Skeletal muscle tissue (tissue), 3 donors: ENCODE measurements at regions not wholly inside any gene's neighbourhood (a gene's known extent, or its start where the extent isn't known, plus 50 kb on each side); places are given as distances from the start of the nearest gene placed in this dataset.

ENCODE experiments used
- H3K27ac ChIP-seq: one replicate; pipeline ENCODE4 v1.7.0; 2013; ENCODE audit warnings: mild to moderate bottlenecking, low read depth, low read length, inconsistent platforms
- H3K27me3 ChIP-seq, 3 donors: one replicate each; pipeline ENCODE4 v1.7.0; 2013; ENCODE audit warnings: low read length in 3 of 3; ENCODE audit not compliant: control insufficient read depth in 3 of 3, insufficient read depth in 3 of 3
- H3K36me3 ChIP-seq, 3 donors: one replicate each; pipeline ENCODE4 v1.7.0; 2013; ENCODE audit warnings: low read length in 3 of 3; ENCODE audit not compliant: control insufficient read depth in 3 of 3, insufficient read depth in 3 of 3
- H3K4me1 ChIP-seq, 3 donors: one replicate each; pipeline ENCODE4 v1.7.0; 2013; ENCODE audit warnings: low read length in 3 of 3, mild to moderate bottlenecking in 3 of 3; ENCODE audit not compliant: control insufficient read depth in 3 of 3, insufficient read depth in 3 of 3
- H3K4me3 ChIP-seq, 3 donors: one replicate each; pipeline ENCODE4 v1.7.0; 2013; ENCODE audit warnings: low read length in 3 of 3
- H3K9ac ChIP-seq, 3 donors: one replicate each; pipeline ENCODE4 v1.7.0; 2013; ENCODE audit warnings: low read length in 3 of 3, mild to moderate bottlenecking in 3 of 3, moderate library complexity in 2 of 3, low read depth in 1 of 3
- H3K9me3 ChIP-seq, 3 donors: one replicate each; pipeline ENCODE4 v1.7.0; 2013; ENCODE audit warnings: low read length in 3 of 3; ENCODE audit not compliant: control insufficient read depth in 3 of 3
- donor health status: Osteomylitis.

DNA sequence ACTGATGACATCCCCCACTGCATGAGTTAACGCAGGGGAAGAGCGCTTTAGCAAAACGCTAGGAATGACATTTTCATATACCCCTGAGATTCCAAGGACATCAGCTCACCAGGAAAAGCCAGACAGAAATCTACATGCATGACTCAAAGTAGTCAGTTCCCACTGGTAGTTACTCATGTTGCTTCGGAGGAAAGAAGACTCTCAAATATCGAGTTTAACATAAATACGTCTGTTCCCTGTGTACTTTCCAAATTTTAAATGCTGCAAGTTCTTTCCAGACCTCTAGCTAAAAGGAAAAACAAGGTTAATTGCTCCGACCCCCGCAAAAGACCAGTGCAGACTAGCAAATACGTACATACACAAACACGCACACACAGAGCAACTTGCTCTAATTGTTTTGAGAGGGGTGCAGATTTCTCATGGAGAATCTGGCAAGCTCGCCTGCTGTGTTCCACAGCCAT is 115.4 kb upstream of the PRICKLE2 start:
- no peaks in the 10 kb centered on the region for H3K9me3 ChIP-seq
- H3K4me1 ChIP-seq: peaks cover 0 to 9% (median 4%) of the 10 kb centered on the region in 3 donors
- H3K4me3 ChIP-seq: no peak overlapping the region
- H3K36me3 ChIP-seq: no peaks in the 10 kb centered on the region
- H3K27ac ChIP-seq: peak overlapping the region; percentile 47
- H3K27me3 ChIP-seq: no peaks in the 10 kb centered on the region
- H3K9ac ChIP-seq: no peak overlapping the region

DNA sequence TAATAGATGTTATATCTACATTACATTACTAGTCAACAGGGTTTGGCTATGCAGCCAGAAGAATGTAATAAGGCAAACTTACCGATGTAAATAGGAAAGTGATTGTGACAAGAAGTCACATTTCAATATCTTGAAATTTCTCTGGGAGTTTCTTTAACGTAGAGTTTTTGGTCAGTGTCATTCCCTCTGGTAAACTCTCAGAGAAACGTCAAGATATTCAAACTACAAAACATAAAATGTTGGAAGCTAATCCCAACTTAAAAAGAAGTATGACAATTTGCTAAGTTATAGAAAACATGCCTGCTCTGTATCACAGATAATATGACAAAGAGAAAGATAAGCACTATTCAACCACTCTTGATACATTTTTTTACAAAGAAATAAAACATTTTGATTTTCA is 111.2 kb upstream of the PRICKLE2 start:
- Histone ChIP-seq H3K9ac (no peak overlapping the region), H3K9me3 (no peaks in the 10 kb centered on the region)

DNA sequence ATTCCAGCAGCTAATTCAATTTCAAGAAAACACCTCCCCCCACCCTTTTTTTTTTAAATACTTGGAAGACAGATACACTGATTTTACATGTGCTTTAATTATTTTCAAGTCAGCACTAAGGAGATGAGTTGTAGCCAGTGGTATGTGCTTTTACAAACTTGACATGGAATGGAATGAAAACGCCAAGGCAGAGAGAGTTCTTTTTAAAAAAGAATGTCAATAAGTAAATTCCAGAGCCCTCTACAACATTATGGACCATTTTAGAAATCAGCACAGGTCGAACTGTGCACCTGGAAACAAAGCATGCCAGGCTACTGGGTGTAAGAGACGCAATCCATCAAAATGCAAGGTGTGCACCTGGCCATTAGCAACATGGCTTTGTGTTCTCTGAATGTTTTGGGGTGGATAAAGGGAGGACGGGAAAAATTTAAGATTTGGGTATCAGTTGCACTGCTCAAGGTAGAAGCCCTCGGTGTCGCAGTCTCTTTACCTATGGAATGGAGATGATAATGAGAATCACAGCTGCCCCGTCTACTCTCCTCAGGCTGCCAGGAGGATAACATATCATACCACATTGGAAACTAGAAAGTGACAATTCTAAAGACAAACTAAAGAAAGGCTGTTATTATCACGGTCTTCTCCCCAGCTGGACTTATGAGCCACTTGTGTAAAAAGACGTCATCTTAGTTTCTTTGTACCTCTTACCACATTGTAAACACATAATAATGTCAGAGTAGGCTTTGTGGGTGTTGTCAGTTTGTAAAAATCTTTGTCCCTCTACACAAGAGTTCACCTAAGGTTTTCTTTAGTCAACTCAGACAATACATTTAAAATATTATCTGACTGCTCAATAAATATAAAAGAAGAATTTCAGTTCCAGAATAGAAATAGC is 107.4 kb upstream of the PRICKLE2 start:
- Histone ChIP-seq H3K27me3 (no peaks in the 10 kb centered on the region), H3K4me1 (no peaks in the 10 kb centered on the region), H3K4me3 (no peak overlapping the region), H3K27ac (no peak overlapping the region), H3K9ac (no peak overlapping the region), H3K36me3 (no peaks in the 10 kb centered on the region), H3K9me3 (no peaks in the 10 kb centered on the region)

More for the DNA sequence above, 111.2 kb upstream of the PRICKLE2 start:
- no peaks in the 10 kb centered on the region for H3K27me3 ChIP-seq
- H3K4me1 ChIP-seq: peaks cover 0 to 4% (median 0%) of the 10 kb centered on the region in 3 donors
- H3K36me3 ChIP-seq: no peaks in the 10 kb centered on the region
- H3K4me3 ChIP-seq: no peak overlapping the region
- no peak overlapping the region for H3K27ac ChIP-seq

DNA sequence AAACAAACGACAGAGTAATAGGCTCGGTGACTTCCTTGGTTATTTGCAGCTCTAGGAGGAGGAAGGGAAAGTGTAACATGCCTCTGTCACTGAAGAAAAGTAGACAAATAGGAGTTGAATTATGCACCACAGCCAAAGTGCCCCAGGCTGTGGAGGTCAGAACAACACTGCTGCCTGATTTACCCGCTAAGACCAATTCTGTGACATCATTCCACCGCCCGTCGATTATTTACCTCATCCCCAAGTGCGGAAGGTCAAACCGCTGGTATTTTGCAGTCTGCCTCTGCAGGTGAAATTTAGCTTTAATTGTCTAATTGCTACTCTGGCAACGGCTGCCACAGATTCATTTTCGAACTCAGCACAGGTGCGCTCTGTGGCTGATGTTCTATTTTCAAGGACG is 106.3 kb upstream of the PRICKLE2 start:
- Histone ChIP-seq H3K27me3 (no peaks in the 10 kb centered on the region), H3K4me1 (no peaks in the 10 kb centered on the region), H3K36me3 (no peaks in the 10 kb centered on the region), H3K9ac (no peak overlapping the region), H3K27ac (no peak overlapping the region), H3K9me3 (no peaks in the 10 kb centered on the region), H3K4me3 (no peak overlapping the region)

DNA sequence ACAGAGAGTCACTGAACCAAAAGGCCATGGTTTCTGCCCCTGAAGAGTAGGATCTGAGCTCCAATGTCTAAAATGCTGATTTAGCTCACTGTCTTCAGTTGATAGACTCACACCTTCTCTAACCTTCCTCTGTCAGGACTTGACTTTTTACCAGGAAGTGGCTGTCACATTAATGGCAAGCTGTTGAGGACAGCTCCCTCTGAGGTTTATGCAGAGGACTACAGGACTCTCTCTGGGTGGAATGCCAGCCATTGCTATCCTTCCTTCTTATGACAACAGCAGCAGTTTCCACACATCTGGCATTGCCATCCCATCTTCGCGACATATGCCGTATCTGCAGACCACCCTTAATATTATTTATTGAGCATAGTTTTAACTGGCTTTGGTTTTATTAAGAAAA is 103.8 kb upstream of the PRICKLE2 start:
- no peak overlapping the region for H3K4me3 ChIP-seq
- no peaks in the 10 kb centered on the region for H3K27me3 ChIP-seq
- H3K36me3 ChIP-seq: no peaks in the 10 kb centered on the region
- no peaks in the 10 kb centered on the region for H3K9me3 ChIP-seq
- no peak overlapping the region for H3K27ac ChIP-seq
- no peak overlapping the region for H3K9ac ChIP-seq
- H3K4me1 ChIP-seq: no peaks in the 10 kb centered on the region

- Histone ChIP-seq H3K4me1 (no peaks in the 10 kb centered on the region), H3K9me3 (no peaks in the 10 kb centered on the region), H3K36me3 (no peaks in the 10 kb centered on the region), H3K9ac (peak overlapping the region in 1 of 3 donors; percentile 18), H3K27ac (peak overlapping the region; percentile 89), H3K4me3 (no peak overlapping the region), H3K27me3 (no peaks in the 10 kb centered on the region)
Observed at GRCh38 chr3:64327100-64327804, 102.0 kb upstream of the PRICKLE2 start.

DNA sequence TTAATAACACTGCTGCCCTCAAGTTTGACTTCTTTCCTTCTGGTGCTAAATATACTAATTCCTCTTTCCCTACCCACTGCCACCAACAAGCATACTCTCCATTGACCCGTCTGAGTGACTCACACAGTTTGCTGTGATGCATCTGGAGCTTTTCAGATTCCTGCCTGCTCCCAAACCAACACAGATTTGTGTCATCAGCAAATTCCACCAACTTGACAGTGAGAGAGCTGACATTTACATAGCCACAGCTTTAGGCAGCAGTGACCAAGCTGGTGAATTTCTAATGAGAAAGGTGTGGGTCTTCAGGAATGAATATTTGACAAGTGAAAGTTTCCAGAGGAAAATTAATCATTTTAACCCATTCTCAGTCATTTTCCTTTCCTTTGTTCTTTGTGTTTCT is 96.5 kb upstream of the PRICKLE2 start:
- no peak overlapping the region for H3K4me3 ChIP-seq
- no peak overlapping the region for H3K27ac ChIP-seq
- no peaks in the 10 kb centered on the region for H3K27me3 ChIP-seq
- no peaks in the 10 kb centered on the region for H3K36me3 ChIP-seq
- no peaks in the 10 kb centered on the region for H3K4me1 ChIP-seq
- H3K9me3 ChIP-seq: no peaks in the 10 kb centered on the region
- H3K9ac ChIP-seq: no peak overlapping the region

GRCh38 chr3:64319391-64319790 is 94.1 kb upstream of the PRICKLE2 start:
- Histone ChIP-seq H3K4me3 (no peak overlapping the region), H3K9ac (no peak overlapping the region), H3K36me3 (no peaks in the 10 kb centered on the region)

DNA sequence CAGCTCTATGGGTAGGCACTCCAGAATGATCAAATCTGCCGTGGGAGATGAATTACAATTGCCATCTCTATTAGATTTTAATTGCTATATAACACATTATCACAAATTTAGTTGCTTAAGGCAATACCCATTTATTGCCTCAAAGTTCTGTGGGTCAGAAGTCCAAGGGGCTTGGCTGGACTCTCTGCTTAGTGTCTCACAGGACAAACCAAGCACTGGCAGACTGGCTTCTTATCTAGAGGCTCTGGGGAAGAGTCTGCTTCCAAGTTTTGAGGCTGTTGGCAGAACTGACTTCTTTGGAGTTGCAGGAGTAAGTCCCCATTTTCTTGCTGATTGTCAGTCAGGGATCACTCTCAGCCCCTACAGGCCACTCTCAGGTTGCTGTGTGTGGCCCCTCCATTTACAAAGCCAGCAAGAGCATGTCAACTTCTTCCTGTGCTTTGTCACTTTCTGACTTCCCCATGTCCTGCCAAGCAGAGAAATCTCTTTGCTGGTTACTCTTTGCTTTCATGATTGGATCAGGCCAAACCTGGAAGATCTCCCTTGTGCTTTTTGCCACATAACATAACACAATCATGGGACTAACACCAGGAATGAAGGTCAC is 93.5 kb upstream of the PRICKLE2 start:
- Histone ChIP-seq H3K27me3 (no peaks in the 10 kb centered on the region), H3K36me3 (no peaks in the 10 kb centered on the region), H3K4me3 (no peak overlapping the region), H3K9ac (no peak overlapping the region), H3K4me1 (no peaks in the 10 kb centered on the region), H3K9me3 (no peaks in the 10 kb centered on the region), H3K27ac (no peak overlapping the region)

More at GRCh38 chr3:64319391-64319790, 94.1 kb upstream of the PRICKLE2 start:
- no peaks in the 10 kb centered on the region for H3K9me3 ChIP-seq
- H3K4me1 ChIP-seq: no peaks in the 10 kb centered on the region
- H3K27me3 ChIP-seq: no peaks in the 10 kb centered on the region
- no peak overlapping the region for H3K27ac ChIP-seq

GRCh38 chr3:64318001-64318400 is 92.7 kb upstream of the PRICKLE2 start:
- Histone ChIP-seq H3K36me3 (no peaks in the 10 kb centered on the region), H3K27ac (no peak overlapping the region), H3K27me3 (no peaks in the 10 kb centered on the region), H3K4me1 (no peaks in the 10 kb centered on the region), H3K9ac (no peak overlapping the region), H3K9me3 (no peaks in the 10 kb centered on the region), H3K4me3 (no peak overlapping the region)
